ENCODE measurements at regions not wholly inside any gene's neighbourhood (a gene's known extent, or its start where the extent isn't known, plus 50 kb on each side); places are given as distances from the start of the nearest gene placed in this dataset.

GRCh38 chr21:33121715-33122475, 52.0 kb downstream of the OLIG1 start:
- 0 out of 2 replicates have a peak, but pooled peaks have one; percentile 14 for TF ChIP-seq L3MBTL2 (conservative IDR thresholded peaks at IDR 0.05)
- TF ChIP-seq ARNT (IDR thresholded peaks at IDR 0.05) = no peak
- TF ChIP-seq ELF4 (IDR thresholded peaks at IDR 0.05) = no peak
- TF ChIP-seq CTBP1 (IDR thresholded peaks at IDR 0.05; ENCODE audit: borderline replicate concordance) = no peak
- no peak for TF ChIP-seq BHLHE40 (IDR thresholded peaks at IDR 0.05; ENCODE audit: borderline replicate concordance)
- TF ChIP-seq ZNF384 (IDR thresholded peaks at IDR 0.05) = no peak
- no peak for TF ChIP-seq FOXA1 (IDR thresholded peaks at IDR 0.05)
- TF ChIP-seq SUZ12 (IDR thresholded peaks at IDR 0.05) = no peak
- no peak for TF ChIP-seq FOXM1 (IDR thresholded peaks at IDR 0.05; ENCODE audit: borderline replicate concordance)
- TF ChIP-seq FOXK2 (IDR thresholded peaks at IDR 0.05) = no peak

All from HEK293T (cell line).